Mammary epithelial cell (primary cell): ENCODE measurements at regions not wholly inside any gene's neighbourhood (a gene's known extent, or its start where the extent isn't known, plus 50 kb on each side); places are given as distances from the start of the nearest gene placed in this dataset.

Experiments
- EZH2 ChIP-seq: IDR thresholded peaks from 2 replicates; pipeline ENCODE4 v1.6.1; 2012; ENCODE audit warnings: low read length, inconsistent platforms, borderline replicate concordance
- TF ChIP-seq, protein P1 (sequence below), 2 donors: IDR thresholded peaks in 1 of 2; conservative IDR thresholded peaks in 1 of 2; 2 replicates each; pipeline ENCODE4 v1.5.1; 2011 to 2012; ENCODE audit warnings: inconsistent platforms in 2 of 2, low read length in 2 of 2, mild to moderate bottlenecking in 2 of 2, control low read depth in 1 of 2, low read depth in 1 of 2; ENCODE audit not compliant: insufficient read depth in 1 of 2; ENCODE audit errors: extremely low read depth in 1 of 2

- TF ChIP-seq, protein P1, sequence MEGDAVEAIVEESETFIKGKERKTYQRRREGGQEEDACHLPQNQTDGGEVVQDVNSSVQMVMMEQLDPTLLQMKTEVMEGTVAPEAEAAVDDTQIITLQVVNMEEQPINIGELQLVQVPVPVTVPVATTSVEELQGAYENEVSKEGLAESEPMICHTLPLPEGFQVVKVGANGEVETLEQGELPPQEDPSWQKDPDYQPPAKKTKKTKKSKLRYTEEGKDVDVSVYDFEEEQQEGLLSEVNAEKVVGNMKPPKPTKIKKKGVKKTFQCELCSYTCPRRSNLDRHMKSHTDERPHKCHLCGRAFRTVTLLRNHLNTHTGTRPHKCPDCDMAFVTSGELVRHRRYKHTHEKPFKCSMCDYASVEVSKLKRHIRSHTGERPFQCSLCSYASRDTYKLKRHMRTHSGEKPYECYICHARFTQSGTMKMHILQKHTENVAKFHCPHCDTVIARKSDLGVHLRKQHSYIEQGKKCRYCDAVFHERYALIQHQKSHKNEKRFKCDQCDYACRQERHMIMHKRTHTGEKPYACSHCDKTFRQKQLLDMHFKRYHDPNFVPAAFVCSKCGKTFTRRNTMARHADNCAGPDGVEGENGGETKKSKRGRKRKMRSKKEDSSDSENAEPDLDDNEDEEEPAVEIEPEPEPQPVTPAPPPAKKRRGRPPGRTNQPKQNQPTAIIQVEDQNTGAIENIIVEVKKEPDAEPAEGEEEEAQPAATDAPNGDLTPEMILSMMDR (conservative IDR thresholded peaks at IDR 0.05 in 1 of 2, IDR thresholded peaks at IDR 0.05 in 1 of 2; ENCODE audit: extremely low read depth in 1 of 2, insufficient read depth in 1 of 2, low read depth in 1 of 2, low read length in 2 of 2): no peak
- no peak for TF ChIP-seq EZH2
Observed at GRCh38 chr15:79495775-79496174, 63.6 kb downstream of the MINAR1 start.
